Esophagus squamous epithelium (tissue), 4 donors: ENCODE measurements at regions not wholly inside any gene's neighbourhood (a gene's known extent, or its start where the extent isn't known, plus 50 kb on each side); places are given as distances from the start of the nearest gene placed in this dataset.

Experiments
- POLR2A ChIP-seq, 4 donors: fragments of 450-650 bp; IDR thresholded peaks; one replicate each; pipeline ENCODE4 v1.6.1; 2017; ENCODE audit warnings: antibody characterized with exemption in 4 of 4, mild to moderate bottlenecking in 4 of 4, moderate library complexity in 3 of 4
- TF ChIP-seq, protein P1 (sequence below), 6 experiments: fragments of 450-650 bp in 4 of 6; fragments of 200-600 bp in 2 of 6; sonication (generic) in 2 of 6; IDR thresholded peaks; one replicate each; pipeline ENCODE4 v1.5.1; 2016 to 2019; ENCODE audit warnings: antibody characterized with exemption in 6 of 6, mild to moderate bottlenecking in 4 of 6, moderate library complexity in 4 of 6

DNA sequence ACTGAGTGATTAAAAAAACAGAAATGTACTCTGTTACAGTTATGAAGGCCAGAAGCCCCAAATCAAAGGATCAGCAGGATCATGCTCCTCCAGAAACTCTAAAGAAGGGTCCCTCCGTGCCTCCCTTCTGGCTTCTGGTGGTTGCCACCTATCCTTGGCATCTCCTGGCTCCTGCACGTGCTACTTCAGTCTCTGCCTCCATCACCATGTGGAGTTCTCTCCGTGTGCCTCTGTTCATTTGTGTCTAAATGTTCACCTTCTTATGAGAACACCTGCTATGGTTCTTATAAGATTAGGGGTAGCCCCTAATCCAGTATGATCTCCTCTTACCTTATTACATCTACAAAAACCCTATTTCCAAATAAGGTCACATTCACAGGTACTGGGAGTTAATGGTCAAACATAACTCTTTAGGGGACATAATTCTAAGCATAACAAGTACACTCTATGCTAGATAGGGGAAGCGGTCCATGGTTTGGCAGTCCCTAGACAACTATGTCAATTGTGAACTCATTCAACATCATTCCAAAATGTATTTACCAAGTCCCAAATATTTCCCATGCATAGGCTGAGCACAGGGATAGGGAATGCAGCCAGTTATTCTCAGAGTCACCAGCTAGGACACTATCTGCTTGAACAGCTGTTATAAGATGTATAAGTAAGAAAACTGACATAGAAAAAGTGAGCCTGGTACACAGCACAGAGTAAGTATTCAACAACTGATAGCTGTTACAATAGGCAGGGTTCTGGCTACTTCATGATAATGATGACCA, 295.5 kb upstream of the BOD1L1 start:
- no peak for TF ChIP-seq POLR2A (IDR thresholded peaks at IDR 0.05)
- TF ChIP-seq, protein P1, sequence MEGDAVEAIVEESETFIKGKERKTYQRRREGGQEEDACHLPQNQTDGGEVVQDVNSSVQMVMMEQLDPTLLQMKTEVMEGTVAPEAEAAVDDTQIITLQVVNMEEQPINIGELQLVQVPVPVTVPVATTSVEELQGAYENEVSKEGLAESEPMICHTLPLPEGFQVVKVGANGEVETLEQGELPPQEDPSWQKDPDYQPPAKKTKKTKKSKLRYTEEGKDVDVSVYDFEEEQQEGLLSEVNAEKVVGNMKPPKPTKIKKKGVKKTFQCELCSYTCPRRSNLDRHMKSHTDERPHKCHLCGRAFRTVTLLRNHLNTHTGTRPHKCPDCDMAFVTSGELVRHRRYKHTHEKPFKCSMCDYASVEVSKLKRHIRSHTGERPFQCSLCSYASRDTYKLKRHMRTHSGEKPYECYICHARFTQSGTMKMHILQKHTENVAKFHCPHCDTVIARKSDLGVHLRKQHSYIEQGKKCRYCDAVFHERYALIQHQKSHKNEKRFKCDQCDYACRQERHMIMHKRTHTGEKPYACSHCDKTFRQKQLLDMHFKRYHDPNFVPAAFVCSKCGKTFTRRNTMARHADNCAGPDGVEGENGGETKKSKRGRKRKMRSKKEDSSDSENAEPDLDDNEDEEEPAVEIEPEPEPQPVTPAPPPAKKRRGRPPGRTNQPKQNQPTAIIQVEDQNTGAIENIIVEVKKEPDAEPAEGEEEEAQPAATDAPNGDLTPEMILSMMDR (IDR thresholded peaks at IDR 0.05): no peak
